ENCODE measurements at regions not wholly inside any gene's neighbourhood (a gene's known extent, or its start where the extent isn't known, plus 50 kb on each side); places are given as distances from the start of the nearest gene placed in this dataset.

DNA sequence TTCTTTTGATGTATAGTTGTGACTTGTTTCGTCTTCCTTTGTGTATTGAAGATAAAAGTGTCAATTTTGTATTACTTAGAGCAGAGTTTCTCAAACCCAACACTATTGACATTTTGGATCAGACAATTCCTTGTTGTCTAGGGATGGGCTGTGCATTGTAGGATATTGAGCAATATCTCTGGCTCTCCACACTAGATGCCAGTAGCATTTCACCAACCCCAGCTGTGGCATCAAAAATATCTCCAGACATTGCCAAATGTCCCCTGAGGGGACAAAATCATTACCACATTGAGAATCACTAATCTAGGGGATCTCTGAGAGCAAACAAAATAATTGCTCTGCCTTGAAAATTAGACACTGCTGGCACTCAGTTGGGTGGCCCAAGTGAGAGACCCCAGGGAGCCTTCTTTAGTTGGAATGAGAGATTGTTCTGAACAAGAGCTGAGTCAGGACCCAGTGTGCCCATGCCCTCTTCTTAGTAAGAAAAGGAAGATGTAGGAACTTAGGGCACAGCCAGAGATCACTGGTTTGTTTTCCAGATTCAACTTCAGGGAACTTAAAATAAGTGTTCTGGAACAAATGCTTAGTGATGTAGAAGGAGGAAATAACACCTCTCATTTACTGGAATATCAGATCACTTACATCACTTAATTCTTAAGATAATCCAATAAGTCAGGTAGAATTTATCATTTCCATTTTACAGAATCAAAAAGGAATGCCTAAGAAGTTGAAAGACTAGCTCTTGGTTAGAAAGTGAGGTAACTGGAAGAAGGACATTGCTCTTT is 466.6 kb upstream of the TNP1 start:
- WGBS, 2 donors, result 74 to 87% methylated on average over 1 of the region's 1 CpG
- ATAC-seq (ENCODE audit: low FRiP score in 2 of 2), result no peak
- H3K27ac ChIP-seq, result no peak overlapping the region

GRCh38 chr2:217325816-217326215 is 466.0 kb upstream of the TNP1 start:
- TF ChIP-seq POLR2A (IDR thresholded peaks at IDR 0.05), result no peak
- no peak for TF ChIP-seq CTCF (IDR thresholded peaks at IDR 0.05)
- TF ChIP-seq EP300 (IDR thresholded peaks at IDR 0.05), result no peak
- TF ChIP-seq POLR2AphosphoS5 (IDR thresholded peaks at IDR 0.05), result no peak
- DNase-seq (no peak), ATAC-seq (ENCODE audit: low FRiP score in 2 of 2) (no peak)

More for the DNA sequence above, 466.6 kb upstream of the TNP1 start:
- Histone ChIP-seq H3K27me3 (no peaks in the 10 kb centered on the region), H3K9me3 (peaks cover 0 to 5% (median 2%) of the 10 kb centered on the region in 4 donors), H3K4me1 (peaks cover 0 to under 1% (median under 1%) of the 10 kb centered on the region in 4 donors), H3K4me3 (no peak overlapping the region), H3K36me3 (no peaks in the 10 kb centered on the region)
- no peak for DNase-seq
- TF ChIP-seq POLR2AphosphoS5 (IDR thresholded peaks at IDR 0.05), result no peak
- no peak for TF ChIP-seq EP300 (IDR thresholded peaks at IDR 0.05)
- TF ChIP-seq CTCF (IDR thresholded peaks at IDR 0.05), result no peak
- no peak for TF ChIP-seq POLR2A (IDR thresholded peaks at IDR 0.05)

GRCh38 chr2:217325251-217325650 is 465.4 kb upstream of the TNP1 start:
- no peak for ATAC-seq (ENCODE audit: low FRiP score in 2 of 2)
- Histone ChIP-seq H3K27me3 (no peaks in the 10 kb centered on the region), H3K27ac (no peak overlapping the region), H3K36me3 (no peaks in the 10 kb centered on the region), H3K4me3 (no peak overlapping the region), H3K4me1 (no peaks in the 10 kb centered on the region), H3K9me3 (peaks cover 0 to 5% (median 2%) of the 10 kb centered on the region in 4 donors)
- TF ChIP-seq POLR2AphosphoS5 (IDR thresholded peaks at IDR 0.05) (no peak), CTCF (IDR thresholded peaks at IDR 0.05) (no peak), POLR2A (IDR thresholded peaks at IDR 0.05) (no peak), EP300 (IDR thresholded peaks at IDR 0.05) (no peak)
- 75% methylated on average over 2 of the region's 2 CpGs for WGBS, 2 donors
- DNase-seq, result no peak

More at GRCh38 chr2:217325816-217326215, 466.0 kb upstream of the TNP1 start:
- no peaks in the 10 kb centered on the region for H3K36me3 ChIP-seq
- H3K27ac ChIP-seq, result no peak overlapping the region
- H3K4me1 ChIP-seq, result no peaks in the 10 kb centered on the region
- peaks cover 0 to 5% (median 2%) of the 10 kb centered on the region in 4 donors for H3K9me3 ChIP-seq
- 77% methylated on average over 2 of the region's 2 CpGs for WGBS, 2 donors
- H3K27me3 ChIP-seq, result no peaks in the 10 kb centered on the region
- H3K4me3 ChIP-seq, result no peak overlapping the region

- H3K36me3 ChIP-seq, result no peaks in the 10 kb centered on the region
Observed at GRCh38 chr2:217316743-217317142, 456.9 kb upstream of the TNP1 start.

More at GRCh38 chr2:217316743-217317142, 456.9 kb upstream of the TNP1 start:
- Histone ChIP-seq H3K9me3 (no peaks in the 10 kb centered on the region), H3K4me3 (no peak overlapping the region), H3K27me3 (no peaks in the 10 kb centered on the region), H3K27ac (no peak overlapping the region), H3K4me1 (no peaks in the 10 kb centered on the region)
- ATAC-seq (ENCODE audit: low FRiP score in 2 of 2) (peak in 1 of 2 donors; percentile 47), DNase-seq (no peak)
- TF ChIP-seq CTCF (IDR thresholded peaks at IDR 0.05) (no peak), POLR2A (IDR thresholded peaks at IDR 0.05) (no peak), POLR2AphosphoS5 (IDR thresholded peaks at IDR 0.05) (no peak), EP300 (IDR thresholded peaks at IDR 0.05) (no peak)
- WGBS, 2 donors, result 27 to 56% methylated on average over 1 of the region's 1 CpG
